ENCODE measurements at regions not wholly inside any gene's neighbourhood (a gene's known extent, or its start where the extent isn't known, plus 50 kb on each side); places are given as distances from the start of the nearest gene placed in this dataset.
"Not testable (repeated sequence)": the region's sequence is repeated elsewhere in the genome, so short reads cannot be mapped to it uniquely, and the experiment has no call there.

DNA sequence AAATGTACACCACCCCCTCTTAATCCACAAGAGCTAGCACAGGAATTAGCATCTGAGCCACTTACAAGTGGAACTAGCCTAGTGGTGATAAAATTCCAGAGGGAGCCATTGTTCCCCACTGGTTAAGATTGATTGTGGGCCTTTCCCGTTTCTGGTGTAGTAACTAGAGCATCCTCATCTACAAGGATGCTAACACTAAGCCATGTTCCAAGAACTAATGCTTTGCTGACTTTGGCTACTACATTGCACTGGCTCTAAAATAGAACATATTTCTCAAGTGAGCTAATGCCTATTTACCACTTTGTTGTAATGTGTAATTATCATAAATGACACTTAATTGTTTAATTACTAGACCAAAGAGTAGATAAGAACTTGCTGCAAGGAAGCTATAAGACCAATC is 143.7 kb downstream of the FZD1 start:
- DNase-seq: no peak

DNA sequence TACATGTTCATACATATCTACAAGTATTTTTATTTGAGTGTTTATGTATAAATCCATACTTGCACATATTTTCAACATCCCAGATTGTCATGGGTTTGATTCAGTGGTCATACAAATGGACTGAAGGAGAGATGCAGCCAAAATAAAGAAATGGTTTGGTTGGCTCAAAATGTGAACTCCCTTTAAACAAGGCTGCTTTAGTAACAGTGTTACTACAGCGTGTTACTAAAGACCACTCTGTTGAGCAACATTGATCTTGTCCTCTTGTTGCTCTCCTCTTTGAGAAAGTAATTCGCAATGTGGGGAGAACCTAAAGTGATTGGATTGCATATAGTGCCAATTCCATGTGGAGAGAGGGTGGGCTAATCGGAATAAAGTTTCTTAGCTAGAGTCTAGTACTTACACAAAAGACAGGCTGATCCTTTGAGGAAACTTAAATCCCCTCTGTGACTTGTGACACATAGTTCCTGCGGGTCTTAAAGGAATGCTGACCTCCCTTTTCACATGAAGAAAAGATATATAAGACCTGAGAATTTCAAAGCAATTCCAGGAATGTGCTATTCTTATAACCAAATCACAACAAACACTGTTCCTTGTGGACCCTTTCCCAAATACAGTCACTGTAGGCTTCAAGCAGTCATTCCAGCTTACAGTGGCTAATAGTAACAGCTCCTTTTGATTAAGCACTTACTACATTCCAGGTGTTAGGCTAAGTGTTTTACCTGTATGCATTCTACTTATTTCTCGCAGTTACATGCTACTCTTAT is 144.3 kb downstream of the FZD1 start:
- DNase-seq: no peak

DNA sequence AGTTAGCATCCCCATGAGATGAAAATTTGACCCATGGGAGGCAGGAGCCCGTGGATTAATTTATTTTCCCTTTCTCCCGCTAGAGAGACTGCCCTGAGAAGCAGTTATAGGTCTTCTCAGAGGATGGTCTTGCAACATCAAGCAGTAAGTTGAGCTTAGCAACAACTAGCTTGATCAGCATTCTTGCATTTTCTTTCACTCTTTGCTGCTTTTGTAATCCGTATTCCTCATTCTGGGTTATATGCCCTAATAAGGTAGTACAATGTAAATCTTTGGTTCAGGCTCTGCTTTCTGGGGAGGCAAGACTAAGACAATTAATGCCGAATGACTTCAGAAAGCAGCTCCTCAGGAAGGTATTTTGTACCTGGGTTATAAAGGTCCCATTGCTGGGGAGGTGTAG is 146.8 kb downstream of the FZD1 start:
- no peak for DNase-seq

DNA sequence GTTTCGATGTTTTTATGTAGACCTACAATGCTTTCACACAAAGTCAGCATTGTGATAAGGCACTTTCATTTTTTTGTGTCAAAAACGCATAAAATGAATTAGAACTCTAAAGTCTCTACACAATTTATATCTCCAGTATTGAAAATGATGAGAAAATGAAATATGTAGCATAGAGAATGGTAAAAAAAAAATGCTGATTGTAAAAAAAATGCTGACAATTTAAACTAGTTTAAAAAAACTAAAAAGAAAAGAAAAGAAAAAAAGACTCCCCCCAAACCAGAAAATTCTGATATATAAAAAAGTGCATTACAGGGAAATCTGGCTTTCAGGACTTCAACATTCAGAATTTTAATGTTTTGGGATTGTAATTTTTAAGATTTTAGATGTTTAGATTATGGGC is 148.1 kb downstream of the FZD1 start:
- no peak for DNase-seq

DNA sequence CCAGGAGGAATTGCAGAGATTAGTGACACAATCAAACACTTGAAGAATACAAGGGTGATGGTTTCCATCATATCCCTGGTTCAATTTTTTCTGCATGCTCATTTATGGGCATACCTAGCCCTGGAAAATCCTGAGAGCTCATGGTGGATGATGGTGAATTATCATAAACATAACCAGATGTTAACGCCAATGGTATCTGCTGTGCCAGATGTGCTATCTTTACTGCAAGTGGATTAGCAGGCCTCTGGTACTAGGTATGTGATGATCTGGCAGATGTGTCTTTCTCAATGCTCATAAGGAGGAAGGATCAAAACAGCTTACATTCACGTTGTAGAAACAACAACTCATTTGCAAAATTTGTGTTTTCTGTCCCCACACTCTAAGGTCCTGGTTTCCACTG is 150.5 kb downstream of the FZD1 start:
- DNase-seq: no peak

DNA sequence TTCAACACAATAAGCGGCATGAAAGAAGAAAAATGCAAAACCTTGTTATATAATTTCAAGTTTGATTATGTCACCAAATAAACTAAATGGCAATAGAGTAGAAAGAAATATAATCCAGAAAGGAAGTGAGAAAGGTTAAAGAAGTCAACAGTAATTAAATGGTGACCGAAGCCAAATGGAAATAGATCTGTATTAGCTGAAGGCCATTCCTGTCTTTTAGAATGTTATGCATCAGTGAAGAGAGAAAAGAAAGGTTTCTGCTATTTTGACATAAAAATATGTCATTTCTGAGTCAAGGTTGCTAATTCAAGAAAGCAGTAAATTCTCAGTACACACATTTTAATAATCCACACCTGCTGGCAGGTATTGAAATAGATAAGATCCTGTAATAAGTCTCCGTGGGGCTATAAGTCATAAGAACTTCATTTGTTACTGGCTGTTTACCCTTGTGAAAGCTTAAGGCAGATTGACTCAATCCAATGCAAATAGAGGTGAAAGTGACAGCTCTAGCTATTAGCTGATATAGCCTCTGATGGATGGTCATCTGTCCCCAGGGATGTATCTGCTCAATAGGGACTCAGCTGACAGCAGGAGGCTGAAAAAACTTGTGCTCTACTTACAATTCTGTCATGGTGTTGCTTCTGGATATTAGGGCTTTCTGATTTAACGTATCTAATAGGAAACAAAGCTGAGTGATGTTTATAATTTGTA is 152.1 kb downstream of the FZD1 start:
- DNase-seq: no peak

DNA sequence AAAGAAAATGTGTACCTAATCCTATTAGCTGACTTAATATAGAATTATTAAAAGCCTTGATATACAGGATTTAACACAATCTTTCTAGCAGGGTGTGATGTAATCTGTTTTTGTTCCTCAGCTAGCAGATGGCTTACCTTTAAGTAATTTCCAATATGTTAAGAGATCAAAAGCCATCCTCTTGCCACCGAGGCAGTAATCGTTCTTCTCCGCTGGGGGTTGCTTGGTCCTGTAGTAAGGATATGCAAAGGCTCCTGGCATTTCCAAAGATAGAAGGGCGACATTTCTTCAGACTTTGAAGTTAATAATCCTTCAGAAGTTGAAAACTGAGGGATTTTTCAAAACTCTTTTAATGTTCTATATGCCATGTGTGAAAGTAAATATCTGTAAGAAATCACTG is 156.4 kb downstream of the FZD1 start:
- DNase-seq: no peak

DNA sequence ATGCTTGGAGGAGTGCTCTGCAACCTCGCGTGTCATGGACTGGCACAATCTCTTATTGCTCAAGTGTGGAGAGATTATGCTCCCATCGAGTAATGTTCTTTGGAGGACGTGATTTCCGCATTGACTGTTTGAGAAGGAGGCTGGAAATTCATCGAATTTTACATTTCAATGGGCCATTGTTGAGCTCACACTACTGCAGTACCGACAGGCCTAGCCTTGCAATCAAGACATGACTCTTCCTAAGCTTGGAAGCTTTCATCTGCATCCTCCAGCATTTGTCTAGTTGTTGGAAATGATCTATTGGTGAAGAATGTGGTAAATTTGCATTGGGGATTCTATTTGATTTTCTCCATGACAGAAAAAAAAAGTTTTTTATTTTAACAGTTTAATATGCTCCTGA is 156.8 kb downstream of the FZD1 start:
- no peak for DNase-seq

DNA sequence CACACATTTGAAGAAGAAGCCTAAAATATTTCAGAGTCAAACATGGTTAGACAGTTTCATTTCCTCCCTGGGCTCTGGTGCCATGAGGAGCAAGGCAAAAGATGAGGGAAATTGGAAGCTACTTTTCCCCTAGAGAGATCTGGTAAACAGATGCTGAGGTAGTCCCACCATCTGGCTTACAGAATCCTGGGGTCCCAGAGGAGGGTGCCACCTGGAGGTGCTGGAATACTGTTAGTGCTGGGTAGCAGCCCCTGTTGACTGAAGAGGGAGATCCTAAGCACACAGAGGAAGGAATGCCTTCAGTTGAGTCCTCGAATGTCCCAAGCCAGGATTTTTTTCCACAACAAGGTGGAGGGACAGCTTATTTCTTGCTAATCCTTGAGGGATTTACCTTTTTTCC is 160.1 kb downstream of the FZD1 start:
- peak; percentile 64 for DNase-seq

DNA sequence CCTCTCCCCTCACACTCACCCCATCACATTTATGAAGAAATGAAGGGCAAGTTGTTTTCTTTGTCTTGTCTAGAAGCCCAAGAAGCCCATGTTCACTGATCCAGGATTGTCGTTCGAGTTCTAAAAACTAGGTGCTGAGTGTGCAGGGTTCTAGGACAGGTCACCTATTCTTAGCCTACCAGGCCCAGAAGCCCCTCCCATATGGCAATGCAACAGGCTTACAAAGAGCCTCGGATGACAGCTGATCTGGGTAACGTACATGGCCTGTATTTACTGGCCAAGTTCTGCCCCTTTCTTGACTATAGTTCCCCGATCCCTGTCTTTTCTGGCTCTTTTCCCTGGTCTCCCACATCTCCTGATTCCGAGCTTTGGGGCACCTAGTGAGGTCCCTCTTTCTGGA is 160.9 kb downstream of the FZD1 start:
- DNase-seq: no peak

DNA sequence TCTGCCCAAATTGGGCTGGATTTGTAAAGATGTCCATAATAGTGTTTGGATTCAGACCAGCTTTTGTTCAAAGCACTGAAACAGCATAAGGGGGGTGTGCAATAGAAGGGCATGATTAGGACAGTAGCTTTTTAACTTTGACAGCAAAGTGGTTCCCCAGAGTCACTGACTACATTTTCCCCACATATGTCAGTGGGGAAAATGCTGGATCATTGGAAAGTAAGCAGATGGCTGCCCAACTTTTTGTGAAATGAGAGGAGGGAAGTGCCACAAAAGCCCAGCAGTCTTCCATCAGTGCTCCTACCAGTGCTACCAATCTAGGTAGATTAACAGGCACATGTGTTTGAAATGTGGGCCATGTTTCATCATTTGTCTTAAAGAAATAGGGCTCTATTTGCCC is 162.8 kb downstream of the FZD1 start:
- DNase-seq: no peak

DNA sequence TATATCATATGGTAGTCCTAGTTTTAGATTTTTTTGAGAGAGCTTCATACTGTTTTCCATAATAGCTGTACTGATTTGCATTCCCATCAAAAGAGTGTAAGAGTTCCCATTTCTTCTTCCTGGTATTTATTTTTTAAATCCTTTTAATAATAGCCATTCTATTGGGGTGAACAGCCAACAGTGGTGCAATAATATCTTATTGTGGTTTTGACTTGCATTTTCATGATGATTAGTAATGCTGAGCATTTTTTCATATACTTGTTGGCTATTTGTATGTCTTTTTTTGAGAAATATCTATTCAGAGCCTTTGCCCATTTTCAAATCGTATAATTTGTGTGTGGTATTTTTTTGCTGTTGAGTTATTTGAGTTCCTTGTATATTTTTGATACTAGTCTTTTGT is 167.4 kb downstream of the FZD1 start:
- DNase-seq: no peak

DNA sequence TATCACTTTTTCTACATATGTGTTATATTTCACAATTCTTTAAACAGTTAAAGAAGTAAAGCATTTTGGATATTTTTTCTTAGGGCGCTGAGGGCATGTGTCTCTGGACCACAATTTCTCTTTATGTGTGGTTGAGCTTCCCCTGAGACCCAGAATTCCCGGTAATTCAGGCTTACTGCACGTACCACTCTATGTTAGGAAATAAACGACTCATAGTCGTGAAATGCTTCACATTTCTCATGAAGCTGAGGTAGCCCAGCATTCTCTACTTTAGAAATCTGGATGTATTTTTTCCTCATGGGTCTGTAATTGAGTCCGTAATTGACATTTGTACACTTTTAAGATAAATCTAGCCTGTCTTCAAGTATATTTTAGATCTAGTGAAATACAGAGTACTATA is 170.6 kb downstream of the FZD1 start:
- DNase-seq: no peak

DNA sequence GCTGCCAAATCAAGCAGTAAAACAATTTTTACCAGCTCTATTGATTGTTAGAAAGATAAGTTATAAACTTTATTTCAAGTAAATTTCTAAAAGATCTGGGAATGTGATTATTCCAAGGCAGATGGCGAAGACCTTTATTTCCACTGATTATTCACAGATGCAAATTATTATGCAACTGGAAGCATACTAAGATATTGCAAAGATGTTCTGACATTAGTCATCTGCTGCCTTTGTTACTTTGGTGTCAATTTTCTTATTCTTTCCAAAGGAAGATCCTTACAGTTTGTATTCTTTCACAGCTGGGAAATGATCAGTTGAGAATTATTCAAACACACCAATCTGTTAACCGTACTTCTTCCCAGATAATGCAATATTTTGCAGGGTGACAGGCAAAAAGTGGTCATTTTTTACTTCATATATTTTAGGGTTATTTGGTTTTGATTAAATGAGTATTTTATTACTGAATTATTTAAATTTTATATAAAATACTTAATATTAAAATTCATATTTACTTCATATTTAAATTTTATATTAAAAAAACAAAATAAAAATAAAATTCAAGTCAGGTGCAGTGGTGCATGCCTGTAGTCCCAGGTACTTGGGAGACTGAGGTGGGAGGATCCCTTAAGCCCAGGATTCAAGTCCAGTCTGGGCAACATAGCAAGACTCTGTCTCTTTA is 171.3 kb downstream of the FZD1 start:
- no peak for DNase-seq

DNA sequence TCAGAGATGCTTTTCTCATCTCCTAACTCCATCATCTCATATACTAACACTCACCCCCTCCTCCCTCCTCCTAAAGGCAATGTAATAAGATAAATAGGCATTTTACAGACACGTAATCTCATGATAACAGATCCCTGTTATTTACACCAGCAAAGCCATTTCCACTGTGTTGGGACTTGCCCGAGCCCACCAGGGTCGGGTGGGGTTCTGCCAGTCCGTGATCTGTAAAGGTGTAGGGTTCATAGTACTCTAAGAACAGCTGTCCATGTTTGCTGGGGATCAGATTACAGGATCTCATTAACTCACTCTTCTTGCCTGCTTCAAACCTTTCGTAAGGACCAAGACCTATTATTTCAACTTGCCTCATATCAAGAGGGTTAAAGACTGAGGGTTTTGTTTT is 172.4 kb downstream of the FZD1 start:
- DNase-seq: peak; percentile 93

DNA sequence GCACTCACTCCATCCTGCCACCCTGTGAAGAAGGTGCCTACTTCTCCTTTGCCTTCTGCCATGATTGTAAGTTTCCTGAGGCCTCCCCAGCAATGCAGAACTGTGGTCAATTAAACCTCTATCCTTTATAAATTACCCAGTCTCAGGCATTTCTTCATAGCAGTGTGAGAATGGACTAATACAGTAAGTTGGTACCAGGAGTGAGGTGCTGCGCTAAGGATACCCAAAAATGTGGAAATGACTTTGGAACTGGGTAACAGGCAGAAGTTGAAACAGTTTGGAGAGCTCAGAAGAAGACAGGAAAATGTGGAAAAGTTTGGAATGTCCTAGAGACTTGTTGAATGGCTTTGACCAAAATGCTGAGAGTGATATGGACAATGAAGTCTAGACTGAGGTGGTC is 176.0 kb downstream of the FZD1 start:
- DNase-seq: not testable (repeated sequence)

DNA sequence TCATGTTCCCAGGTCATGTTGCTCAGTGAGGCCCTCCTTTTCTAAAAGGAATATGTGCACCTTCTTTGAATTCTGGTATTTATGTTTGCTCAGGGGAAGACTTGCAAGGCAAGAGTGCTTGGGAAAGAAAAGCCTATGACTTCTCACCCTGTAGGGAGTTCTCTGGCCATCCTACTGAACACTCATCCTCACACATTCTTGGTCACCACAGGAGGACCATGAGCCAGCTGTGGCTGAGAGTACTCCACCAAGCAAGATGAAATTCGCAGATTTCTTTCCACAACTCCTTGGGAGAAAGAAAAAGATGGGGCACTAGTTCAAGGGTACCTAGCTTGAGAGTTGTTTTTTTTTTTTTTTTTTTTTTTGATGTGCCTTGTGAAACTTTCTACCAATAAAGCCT is 179.6 kb downstream of the FZD1 start:
- DNase-seq: no peak

DNA sequence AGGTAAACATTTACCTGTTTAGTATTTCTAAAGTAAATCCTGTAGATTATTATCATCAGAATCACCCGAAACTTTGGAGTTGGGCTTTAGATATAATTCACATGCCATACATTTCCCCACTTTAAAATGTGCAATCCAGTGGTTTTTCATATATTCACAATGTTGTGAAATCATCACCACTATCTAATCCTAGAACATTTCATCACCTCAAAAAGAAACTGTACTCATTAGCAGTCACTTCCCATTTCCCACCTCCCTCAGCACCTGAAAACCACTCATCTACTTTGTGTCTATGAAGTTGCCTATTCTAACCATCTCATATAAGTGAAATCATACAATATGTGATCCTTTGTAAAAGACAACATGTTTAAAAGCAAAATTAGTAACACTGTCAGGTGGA is 182.6 kb downstream of the FZD1 start:
- no peak for DNase-seq

DNA sequence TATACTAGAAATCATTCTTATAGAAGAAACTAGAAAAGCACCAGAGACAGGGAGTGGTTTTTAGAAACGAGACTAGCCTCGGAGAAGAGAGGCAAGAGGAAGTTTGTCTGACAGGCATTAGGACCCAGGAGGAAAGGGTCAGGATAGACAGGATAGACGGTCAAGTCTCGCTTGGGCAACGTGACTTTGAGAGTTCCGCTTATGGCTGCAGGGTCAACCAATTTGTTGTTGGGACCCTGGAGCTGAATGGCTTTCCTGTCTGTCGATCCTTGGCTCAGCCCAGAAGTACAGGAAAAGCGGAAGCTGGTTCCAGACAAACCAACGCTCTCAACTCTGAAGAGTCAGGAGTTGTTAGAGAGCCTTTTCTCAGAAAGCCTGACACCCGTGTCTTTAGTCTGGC is 191.2 kb downstream of the FZD1 start:
- no peak for DNase-seq

DNA sequence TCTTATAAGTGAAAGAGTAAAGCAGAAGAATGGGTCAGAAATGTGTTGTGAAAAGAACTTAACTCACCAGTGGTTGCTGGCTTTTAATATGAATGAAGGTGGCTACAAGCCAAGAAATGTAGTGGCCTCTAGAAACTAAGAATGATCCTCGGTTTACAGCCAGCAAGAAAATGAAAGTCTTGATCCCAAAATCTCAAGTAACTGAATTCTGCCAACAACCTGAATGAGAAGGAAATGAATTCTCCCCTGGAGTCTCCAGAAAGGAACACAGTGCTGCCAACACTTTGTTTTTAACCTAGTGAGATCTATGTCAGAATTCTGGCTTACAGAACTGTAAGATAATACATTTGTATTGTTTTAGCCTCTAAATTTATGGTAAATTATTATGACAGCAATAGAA is 193.0 kb downstream of the FZD1 start:
- DNase-seq: no peak

DNA sequence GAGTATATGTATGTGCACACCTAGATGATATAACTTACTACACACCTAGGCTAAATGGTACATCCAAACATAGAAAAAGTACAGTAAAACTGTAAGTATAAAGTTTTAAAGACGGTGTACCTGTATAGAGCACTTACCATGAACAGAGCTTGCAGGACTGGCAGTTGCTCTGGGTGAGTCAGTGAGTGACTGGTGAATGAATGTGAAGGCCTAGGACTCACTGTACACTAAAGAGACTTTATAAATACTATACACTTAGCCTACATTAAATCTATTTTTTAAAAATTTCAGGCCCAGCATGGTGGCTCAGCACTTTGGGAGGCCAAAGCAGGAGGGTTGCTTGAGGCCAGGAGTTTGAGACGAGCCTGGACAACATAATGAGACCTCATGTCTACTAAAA is 195.3 kb downstream of the FZD1 start:
- DNase-seq: no peak

DNA sequence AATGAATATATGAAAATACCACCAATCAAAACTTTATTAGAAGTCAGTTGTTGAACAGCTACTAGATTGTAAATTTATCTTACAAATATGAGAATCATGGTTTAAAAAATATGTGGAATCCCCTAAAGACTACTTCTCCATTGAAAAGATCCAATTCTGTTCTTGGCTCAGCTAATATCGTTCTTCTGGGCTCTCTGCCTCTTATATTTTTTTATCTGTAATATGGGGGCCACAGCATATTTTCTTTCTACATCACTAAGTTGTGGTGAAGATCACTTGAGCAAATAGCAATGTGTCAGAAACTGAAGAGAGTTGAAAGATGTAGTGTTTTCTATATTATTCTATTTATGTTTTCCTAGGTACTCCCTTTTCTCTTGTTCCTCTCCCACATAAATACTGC is 198.1 kb downstream of the FZD1 start:
- DNase-seq: no peak

DNA sequence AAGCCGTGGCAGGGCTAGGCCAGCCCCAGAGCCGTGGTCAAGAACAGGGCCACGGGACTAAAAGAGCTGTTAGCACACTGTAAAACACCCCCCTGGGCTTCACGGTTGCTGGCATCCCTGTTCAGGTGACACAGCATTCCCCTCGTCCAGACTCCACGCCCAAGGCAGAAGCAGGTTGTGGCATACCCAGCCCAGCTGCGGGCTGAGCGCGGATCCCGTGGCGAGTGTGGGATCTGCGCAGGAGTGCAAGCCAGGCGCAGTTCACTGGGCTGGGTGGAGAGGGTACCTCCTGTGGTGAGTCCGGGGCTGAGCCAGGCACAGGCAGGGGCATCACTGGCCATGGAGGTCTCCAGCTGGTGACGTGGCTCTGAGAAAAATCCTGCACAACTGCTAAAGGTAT is 199.1 kb downstream of the FZD1 start:
- DNase-seq: no peak

DNA sequence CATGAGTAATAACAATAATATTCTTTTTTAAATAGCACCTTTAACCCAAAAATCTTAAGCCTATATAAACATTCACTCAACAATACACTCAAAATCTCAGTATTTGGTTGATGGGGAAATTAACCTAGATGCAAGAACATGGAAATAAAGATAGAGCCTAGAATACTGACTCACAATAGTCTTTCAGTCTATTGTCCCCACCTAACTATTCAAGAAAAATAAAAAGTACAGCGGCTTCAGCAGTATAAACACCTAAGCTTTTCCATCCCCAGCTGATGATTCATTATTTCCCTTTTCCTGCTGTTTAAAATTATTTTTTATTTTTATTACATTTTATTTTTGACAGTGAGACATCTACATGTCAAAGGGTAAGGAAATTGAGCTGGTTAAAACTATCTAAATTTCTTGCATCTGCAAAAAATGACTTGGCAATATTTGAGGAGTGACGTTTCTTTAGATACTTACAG is 201.4 kb downstream of the FZD1 start:
- no peak for DNase-seq
